ENCODE measurements at regions not wholly inside any gene's neighbourhood (a gene's known extent, or its start where the extent isn't known, plus 50 kb on each side); places are given as distances from the start of the nearest gene placed in this dataset.

DNA sequence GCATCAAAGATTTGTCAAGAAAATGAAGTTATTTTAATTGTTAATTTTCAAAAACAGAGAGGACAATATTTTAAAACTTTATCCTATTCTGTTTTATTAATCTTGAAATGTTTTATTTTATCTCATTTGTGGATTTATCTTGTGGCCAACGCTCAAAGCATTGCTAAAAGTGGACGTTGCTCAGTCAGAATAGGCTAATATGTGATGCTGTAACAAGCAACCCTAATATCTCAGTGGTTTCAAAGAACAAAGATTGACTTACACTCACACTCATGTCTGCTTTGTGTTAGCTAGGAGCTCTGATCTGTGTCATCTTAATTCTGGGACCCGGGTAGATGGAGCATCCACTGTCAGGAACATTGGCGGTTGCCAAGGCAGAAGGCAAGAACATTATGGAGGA is 86.0 kb upstream of the PLCL2 start:
- TF ChIP-seq, protein P1, sequence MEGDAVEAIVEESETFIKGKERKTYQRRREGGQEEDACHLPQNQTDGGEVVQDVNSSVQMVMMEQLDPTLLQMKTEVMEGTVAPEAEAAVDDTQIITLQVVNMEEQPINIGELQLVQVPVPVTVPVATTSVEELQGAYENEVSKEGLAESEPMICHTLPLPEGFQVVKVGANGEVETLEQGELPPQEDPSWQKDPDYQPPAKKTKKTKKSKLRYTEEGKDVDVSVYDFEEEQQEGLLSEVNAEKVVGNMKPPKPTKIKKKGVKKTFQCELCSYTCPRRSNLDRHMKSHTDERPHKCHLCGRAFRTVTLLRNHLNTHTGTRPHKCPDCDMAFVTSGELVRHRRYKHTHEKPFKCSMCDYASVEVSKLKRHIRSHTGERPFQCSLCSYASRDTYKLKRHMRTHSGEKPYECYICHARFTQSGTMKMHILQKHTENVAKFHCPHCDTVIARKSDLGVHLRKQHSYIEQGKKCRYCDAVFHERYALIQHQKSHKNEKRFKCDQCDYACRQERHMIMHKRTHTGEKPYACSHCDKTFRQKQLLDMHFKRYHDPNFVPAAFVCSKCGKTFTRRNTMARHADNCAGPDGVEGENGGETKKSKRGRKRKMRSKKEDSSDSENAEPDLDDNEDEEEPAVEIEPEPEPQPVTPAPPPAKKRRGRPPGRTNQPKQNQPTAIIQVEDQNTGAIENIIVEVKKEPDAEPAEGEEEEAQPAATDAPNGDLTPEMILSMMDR (IDR thresholded peaks at IDR 0.05; ENCODE audit: poor library complexity, severe bottlenecking): no peak
- no peak for TF ChIP-seq RAD21 (conservative IDR thresholded peaks at IDR 0.05)
